Hematopoietic multipotent progenitor cell (in vitro differentiated cells): ENCODE measurements at regions not wholly inside any gene's neighbourhood (a gene's known extent, or its start where the extent isn't known, plus 50 kb on each side); places are given as distances from the start of the nearest gene placed in this dataset.
"Not testable (repeated sequence)": the region's sequence is repeated elsewhere in the genome, so short reads cannot be mapped to it uniquely, and the experiment has no call there.

Source experiments
- DNase-seq, 3 donors: peaks; one replicate each; pipeline ENCODE4 v3.0.0-alpha.2; 2011 to 2015; ENCODE audit warnings: low read depth in 2 of 3, low spot score in 2 of 3

- DNase-seq: no peak
These were observed 1820.8 kb upstream of the FLRT2 start for GRCh38 chr14:83709116-83709515.

DNA sequence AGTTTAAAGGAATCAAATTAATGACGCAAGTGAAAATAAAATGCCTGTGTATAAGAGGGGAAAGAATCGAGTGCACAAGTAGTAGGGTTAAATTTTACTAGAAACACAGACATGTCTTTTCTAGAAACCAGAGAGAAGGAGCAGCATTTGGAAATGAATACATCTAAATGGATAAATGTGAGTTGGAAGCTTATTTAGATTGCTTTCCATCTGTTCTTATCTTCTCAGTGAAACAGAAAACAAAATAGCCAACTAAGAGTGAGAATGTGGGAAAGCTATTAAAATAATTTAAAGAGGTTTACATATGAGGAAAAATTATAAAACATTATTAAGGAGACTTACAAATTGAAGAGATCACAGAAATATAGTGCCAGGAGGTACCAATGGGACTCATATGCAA is 1818.9 kb upstream of the FLRT2 start:
- no peak for DNase-seq

GRCh38 chr14:83712418-83713129 is 1817.4 kb upstream of the FLRT2 start:
- DNase-seq: no peak

DNA sequence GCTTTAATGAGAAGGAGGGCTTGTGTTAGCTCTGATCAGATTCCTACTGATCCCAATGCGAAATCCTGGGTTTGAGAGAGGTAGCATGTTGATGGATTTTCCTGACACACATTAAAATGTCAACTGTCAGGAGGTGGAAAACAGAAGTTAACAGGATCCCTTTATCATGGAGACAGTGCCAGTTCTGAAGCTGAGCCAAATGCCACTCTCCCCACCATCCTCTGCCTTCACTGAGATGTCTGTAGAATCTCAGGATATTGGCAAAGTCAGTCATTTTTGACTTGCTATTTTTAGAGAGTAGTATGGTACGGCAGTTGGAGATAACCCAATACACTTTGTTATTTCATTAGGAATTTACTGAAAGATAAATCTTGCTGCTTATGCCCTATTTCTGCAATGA is 1816.2 kb upstream of the FLRT2 start:
- no peak for DNase-seq

DNA sequence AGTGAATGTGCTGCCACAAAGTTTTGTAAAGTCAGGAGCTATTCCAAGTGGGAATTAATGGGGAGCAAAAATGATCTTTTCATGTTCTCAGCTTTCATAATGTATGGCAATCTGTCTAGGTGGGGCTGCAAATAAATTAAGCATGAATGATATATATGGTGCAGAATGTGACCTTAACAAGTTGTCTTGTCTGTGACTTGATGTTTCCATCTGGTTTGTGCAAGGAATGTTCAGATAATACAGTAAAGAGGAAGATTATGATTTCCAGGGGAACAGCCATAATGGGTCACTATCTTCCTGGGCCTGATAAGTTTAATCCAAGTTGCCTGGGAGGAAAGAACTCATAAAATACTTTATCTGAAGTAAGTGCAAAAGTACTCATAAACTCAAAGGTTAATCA is 1815.8 kb upstream of the FLRT2 start:
- no peak for DNase-seq

DNA sequence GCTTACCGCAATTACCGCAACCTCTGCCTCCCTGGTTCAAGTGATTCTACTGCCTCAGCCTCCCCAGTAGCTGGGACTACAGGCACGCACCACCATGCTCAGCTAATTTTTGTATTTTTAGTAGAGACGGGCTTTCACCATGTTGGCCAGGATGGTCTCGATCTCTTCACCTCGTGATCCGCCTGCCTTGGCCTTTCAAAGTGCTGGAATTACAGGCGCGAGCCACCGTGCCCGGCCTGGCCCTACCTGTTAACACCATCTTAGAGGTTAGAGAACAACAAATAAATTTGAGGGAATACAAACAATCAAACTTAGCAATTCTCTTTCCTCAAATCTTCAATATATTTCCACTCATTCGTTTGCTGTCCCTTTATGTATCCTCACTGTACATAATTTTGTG is 1810.5 kb upstream of the FLRT2 start:
- not testable (repeated sequence) for DNase-seq

DNA sequence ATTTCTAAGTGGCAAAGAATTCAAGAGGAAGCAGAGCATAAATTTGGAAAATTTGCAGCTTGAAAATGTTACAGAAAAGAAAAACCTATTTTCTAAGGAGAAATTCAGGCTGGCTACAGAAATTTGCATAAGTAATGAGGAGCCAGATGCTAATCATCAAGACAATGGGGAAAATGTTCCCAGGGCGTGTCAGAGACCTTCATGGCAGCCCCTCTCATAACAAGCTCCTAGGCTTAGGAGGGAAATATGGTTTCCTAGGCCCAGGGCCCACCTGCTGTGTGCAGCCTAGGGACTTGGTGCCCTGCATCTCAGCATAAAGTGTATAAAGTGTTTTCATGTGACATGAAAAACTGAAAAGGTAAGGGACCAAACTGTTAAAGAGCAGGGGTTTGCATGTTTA is 1796.3 kb upstream of the FLRT2 start:
- DNase-seq: no peak

DNA sequence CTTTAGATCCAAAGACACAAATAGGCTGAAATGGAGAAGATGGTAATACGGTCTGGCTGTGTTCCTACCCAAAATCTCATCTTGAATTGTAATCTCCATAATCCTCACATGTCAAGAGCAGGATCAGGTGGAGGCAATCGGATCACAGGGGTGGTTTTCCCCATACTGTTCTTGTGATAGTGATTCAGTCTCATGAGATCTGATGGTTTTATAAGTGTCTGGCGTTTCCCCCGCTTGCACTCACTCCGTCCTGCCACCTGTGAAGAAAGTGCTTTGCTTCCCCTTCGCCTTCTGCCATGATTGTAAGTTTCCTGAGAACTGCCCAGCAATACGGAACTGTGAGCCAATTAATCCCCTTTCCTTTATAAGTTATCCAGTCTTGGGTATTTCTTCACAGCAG is 1795.5 kb upstream of the FLRT2 start:
- no peak for DNase-seq

DNA sequence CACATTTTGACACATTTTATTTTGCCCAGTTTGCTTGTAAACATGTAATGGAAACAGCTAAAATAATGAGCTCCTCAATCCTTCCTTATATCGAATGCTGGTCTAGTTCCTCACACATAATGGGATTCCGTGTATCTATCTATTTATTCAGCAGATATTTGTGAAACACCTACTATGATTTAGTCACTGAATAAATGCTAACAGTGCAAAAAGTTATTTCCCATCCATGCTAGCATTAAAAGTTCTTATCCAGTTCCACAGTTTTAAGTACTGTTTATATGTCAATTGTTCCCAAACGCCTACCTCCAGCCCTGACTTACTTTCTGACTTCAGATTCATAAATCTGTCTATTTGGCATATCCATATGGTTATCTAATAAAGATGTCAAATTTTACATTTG is 1788.7 kb upstream of the FLRT2 start:
- DNase-seq: no peak

- no peak for DNase-seq
These were observed 1785.7 kb upstream of the FLRT2 start for GRCh38 chr14:83744224-83744623.

- DNase-seq: no peak
These were observed 1785.1 kb upstream of the FLRT2 start for GRCh38 chr14:83744891-83745290.

DNA sequence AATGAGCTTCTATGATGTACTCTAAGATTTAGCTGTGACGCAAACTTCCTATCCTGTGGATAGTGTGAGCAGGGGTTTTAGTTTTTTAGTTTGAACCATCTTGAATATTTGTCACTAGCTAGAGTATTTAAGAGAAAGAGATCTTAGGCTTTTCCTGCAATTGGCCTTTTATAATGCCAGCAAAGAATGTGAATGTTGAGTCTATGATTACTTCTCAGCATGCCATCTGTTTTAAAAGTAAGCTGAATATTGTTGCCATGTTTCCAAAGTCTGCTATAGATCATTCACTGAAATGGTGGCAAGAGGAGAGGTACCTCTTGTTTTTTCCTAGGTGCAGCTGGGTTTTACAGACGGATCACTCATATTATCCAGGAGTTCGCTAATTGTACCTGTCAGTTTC is 1783.6 kb upstream of the FLRT2 start:
- DNase-seq: no peak

GRCh38 chr14:83757916-83758315 is 1772.0 kb upstream of the FLRT2 start:
- DNase-seq: no peak

DNA sequence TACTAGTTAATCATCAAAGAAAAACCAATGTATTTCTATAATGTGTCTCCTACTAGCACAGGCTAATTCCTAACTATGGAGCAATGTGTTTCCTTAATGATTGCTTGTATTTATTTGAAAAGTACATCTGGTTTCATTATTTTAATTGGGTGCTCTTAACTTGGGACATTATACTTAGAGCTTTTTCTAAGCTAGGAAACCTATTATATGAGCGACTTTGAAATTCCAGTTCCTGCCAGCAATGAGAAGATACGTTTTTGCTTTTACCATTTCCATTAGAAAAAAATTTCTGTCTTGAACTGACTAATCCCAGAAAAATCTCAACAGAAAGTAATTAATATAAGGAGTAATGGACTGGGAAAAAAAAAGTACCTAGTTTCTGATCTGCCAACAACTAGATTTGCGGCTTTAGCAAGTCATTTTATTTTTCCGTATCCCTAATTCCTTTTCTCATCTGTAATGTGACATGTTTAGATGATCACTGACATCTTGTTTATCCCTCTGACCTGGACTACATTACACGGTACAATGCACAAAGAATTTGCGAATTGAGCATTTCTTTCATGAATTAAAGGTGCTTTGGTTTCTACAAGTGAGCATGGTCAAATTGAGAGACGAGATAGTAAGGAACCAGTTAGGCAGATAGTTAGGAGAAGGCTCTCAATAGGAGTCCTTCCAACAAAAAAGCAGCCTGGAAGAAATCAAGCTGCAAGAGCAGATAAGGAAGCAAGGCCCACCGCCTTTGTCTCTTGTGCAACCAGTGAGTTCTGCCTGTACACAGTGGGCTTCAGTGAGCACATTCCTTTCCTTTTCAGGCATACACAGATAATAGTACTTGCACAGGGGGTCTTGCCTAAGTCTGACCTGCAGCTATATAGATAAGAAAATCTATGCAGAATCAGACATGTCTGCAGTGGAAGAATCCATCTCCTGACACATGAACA is 1765.0 kb upstream of the FLRT2 start:
- DNase-seq: no peak

GRCh38 chr14:83777516-83777915 is 1752.4 kb upstream of the FLRT2 start:
- DNase-seq: no peak

DNA sequence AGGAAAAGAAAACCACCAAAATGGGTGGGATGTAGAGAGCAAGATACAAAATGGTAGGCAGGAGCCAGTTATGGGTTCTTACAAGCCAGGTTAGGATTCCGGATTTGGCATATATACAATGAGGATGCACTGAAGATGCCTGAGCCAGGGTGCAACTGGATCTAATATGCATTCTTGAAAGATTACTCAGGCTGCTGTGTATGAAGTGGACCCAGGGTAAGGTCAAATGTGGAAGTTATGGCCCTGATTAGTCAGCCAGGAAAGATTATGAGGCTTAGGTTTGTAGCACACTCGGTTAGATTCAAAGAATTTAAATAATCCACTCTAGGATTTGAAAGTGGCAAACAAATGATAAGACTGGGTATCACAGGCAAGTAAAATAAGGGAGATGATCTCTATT is 1750.7 kb upstream of the FLRT2 start:
- DNase-seq: no peak

GRCh38 chr14:83780321-83780720 is 1749.6 kb upstream of the FLRT2 start:
- DNase-seq: no peak

DNA sequence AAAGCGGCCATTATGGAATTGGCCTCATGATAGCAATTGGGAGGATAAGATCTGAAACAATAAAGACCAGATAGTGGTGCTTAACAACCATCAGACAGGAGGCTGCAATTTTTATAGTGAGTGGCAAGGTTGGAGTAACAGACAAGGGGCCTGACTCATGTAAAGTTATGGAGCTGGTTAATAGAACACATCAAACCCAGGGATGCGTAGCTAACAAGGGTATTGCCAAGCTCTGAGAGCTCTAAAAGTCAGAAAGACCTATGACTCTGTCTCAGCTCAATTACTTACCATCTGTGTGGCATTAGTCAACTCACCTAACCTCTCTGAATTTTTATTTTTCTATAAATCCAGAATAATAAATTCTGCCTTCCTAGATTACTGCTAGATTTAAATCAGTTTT is 1731.5 kb upstream of the FLRT2 start:
- DNase-seq: no peak

DNA sequence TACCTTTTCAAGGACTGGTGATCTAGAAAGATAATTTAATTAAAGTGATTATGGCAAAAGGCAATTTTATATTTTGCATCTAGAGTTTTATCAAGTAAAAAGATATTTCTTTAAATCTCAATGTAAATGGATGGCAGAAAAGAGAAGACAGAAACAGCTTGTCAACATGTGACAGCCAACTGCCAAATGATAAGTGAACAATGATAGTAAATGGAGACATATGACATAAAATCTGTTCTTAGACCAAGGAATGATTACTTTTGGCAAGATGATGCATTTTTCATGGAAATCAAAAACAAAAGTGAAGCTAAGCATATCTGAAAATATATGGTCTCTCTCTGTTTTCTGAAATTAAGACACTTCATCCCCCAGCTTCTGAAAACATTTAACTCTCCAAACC is 1730.7 kb upstream of the FLRT2 start:
- no peak for DNase-seq

DNA sequence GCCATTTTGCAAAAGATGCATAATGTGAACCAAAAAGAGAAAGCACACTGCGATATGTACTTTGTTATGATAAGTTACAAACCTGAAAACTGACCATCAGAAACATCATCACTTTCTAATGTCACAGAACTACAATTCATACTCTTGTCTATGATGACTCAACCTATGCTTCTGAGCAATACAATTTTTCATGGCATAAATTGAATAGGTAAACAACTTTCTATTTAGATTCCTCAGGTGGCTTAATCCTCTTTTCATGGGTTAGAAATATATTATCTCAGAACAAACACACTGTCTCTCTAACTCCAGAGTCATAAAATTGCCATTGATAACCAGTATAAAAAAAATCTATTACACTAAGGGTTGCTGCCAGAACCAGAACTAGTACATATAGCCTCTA is 1715.0 kb upstream of the FLRT2 start:
- DNase-seq: no peak

- no peak for DNase-seq
These were observed 1713.2 kb upstream of the FLRT2 start for GRCh38 chr14:83816761-83817160.

- no peak for DNase-seq
These were observed 1704.1 kb upstream of the FLRT2 start for GRCh38 chr14:83825843-83826242.
